SK-N-SH treated with all-trans-retinoic acid at 6 μM for 48 hours (cell line): ENCODE measurements at regions not wholly inside any gene's neighbourhood (a gene's known extent, or its start where the extent isn't known, plus 50 kb on each side); places are given as distances from the start of the nearest gene placed in this dataset.

Experiments
- ATAC-seq: fragments of 200-7000 bp; cut with Tn5 transposase; 3 replicates; pipeline ENCODE4 v1.9.1; 2020; ENCODE audit warnings: mild to moderate bottlenecking, moderate library complexity
- ARNTL ChIP-seq: fragments of 450-650 bp; formaldehyde crosslinking; IDR thresholded peaks from 2 replicates; pipeline ENCODE4 v1.5.0; 2020; ENCODE audit warnings: low read depth, mild to moderate bottlenecking, moderate library complexity, borderline replicate concordance
- BACH2 ChIP-seq: fragments of 250-450 bp; sonication (Bioruptor Pico); IDR thresholded peaks from 2 replicates; pipeline ENCODE4 v1.9.0; 2021; ENCODE audit warnings: mild to moderate bottlenecking, borderline replicate concordance
- CSDC2 ChIP-seq: fragments of 250-450 bp; sonication (Bioruptor Pico); IDR thresholded peaks from 2 replicates; pipeline ENCODE4 v1.5.0; 2020; ENCODE audit warnings: mild to moderate bottlenecking, moderate library complexity
- ESRRG ChIP-seq: fragments of 250-450 bp; sonication (Bioruptor Pico); IDR thresholded peaks from 2 replicates; pipeline ENCODE4 v1.6.1; 2021; ENCODE audit warnings: mild to moderate bottlenecking
- GLIS3 ChIP-seq: fragments of 250-450 bp; sonication (Bioruptor Pico); IDR thresholded peaks from 2 replicates; pipeline ENCODE4 v1.5.0; 2020; ENCODE audit warnings: mild to moderate bottlenecking, moderate library complexity
- ISL1 ChIP-seq: fragments of 250-450 bp; sonication (Bioruptor Pico); IDR thresholded peaks from 2 replicates; pipeline ENCODE4 v2.1.2; 2022; ENCODE audit warnings: mild to moderate bottlenecking, moderate library complexity
- OSR1 ChIP-seq: fragments of 250-450 bp; sonication (Bioruptor Pico); IDR thresholded peaks from 2 replicates; pipeline ENCODE4 v1.8.0; 2022; ENCODE audit warnings: moderate library complexity, mild to moderate bottlenecking, inconsistent platforms
- PPARA ChIP-seq: fragments of 250-450 bp; sonication (Bioruptor Pico); IDR thresholded peaks from 2 replicates; pipeline ENCODE4 v1.5.0; 2020; ENCODE audit warnings: mild to moderate bottlenecking, borderline replicate concordance
- RARB ChIP-seq: fragments of 250-450 bp; sonication (Bioruptor Pico); IDR thresholded peaks from 2 replicates; pipeline ENCODE4 v1.8.0; 2021; ENCODE audit warnings: mild to moderate bottlenecking, moderate library complexity
- SNAI2 ChIP-seq: fragments of 250-450 bp; sonication (Bioruptor Pico); IDR thresholded peaks from 2 replicates; pipeline ENCODE4 v1.5.0; 2020; ENCODE audit warnings: mild to moderate bottlenecking, moderate library complexity
- TCF4 ChIP-seq: fragments of 250-450 bp; sonication (Bioruptor Pico); IDR thresholded peaks from 2 replicates; pipeline ENCODE4 v1.8.0; 2021; ENCODE audit warnings: mild to moderate bottlenecking, moderate library complexity, borderline replicate concordance
- TOX ChIP-seq: fragments of 250-450 bp; sonication (Bioruptor Pico); IDR thresholded peaks from 2 replicates; pipeline ENCODE4 v1.8.0; 2021; ENCODE audit warnings: mild to moderate bottlenecking, moderate library complexity, borderline replicate concordance
- ZC3H10 ChIP-seq: fragments of 250-450 bp; sonication (Bioruptor Pico); IDR thresholded peaks from 2 replicates; pipeline ENCODE4 v1.5.1; 2021; ENCODE audit warnings: mild to moderate bottlenecking, moderate library complexity
- ZFP3 ChIP-seq: fragments of 250-450 bp; sonication (Bioruptor Pico); IDR thresholded peaks from 2 replicates; pipeline ENCODE4 v1.5.0; 2020; ENCODE audit warnings: mild to moderate bottlenecking, moderate library complexity
- ZFP30 ChIP-seq: fragments of 450-650 bp; formaldehyde crosslinking; IDR thresholded peaks from 2 replicates; pipeline ENCODE4 v1.5.0; 2022; ENCODE audit warnings: mild to moderate bottlenecking, moderate library complexity
- ZNF565 ChIP-seq: fragments of 450-650 bp; formaldehyde crosslinking; conservative IDR thresholded peaks from 2 replicates; pipeline ENCODE4 v1.5.0; 2020; ENCODE audit warnings: low read depth, mild to moderate bottlenecking, moderate library complexity
- ZNF70 ChIP-seq: fragments of 450-650 bp; formaldehyde crosslinking; IDR thresholded peaks from 2 replicates; pipeline ENCODE4 v1.5.0; 2020; ENCODE audit warnings: mild to moderate bottlenecking, moderate library complexity
- ZNF8 ChIP-seq: fragments of 450-650 bp; formaldehyde crosslinking; IDR thresholded peaks from 2 replicates; pipeline ENCODE4 v1.5.0; 2020; ENCODE audit warnings: mild to moderate bottlenecking, moderate library complexity
- TF ChIP-seq, protein P1 (sequence below): fragments of 250-450 bp; sonication (Bioruptor Pico); IDR thresholded peaks from 2 replicates; pipeline ENCODE4 v1.5.1; 2020; ENCODE audit warnings: low read depth, mild to moderate bottlenecking, moderate library complexity
- TF ChIP-seq, protein P2 (sequence below): fragments of 250-450 bp; sonication (Bioruptor Pico); IDR thresholded peaks from 2 replicates; pipeline ENCODE4 v1.5.0; 2020; ENCODE audit warnings: mild to moderate bottlenecking, moderate library complexity
- TF ChIP-seq, protein P3 (sequence below): fragments of 250-450 bp; sonication (Bioruptor Pico); IDR thresholded peaks from 2 replicates; pipeline ENCODE4 v1.8.0; 2020; ENCODE audit warnings: mild to moderate bottlenecking, moderate library complexity, borderline replicate concordance
- TF ChIP-seq, protein P4 (sequence below): fragments of 250-450 bp; sonication (Bioruptor Pico); IDR thresholded peaks from 2 replicates; pipeline ENCODE4 v1.8.0; 2021; ENCODE audit warnings: low read depth, mild to moderate bottlenecking, moderate library complexity, borderline replicate concordance

DNA sequence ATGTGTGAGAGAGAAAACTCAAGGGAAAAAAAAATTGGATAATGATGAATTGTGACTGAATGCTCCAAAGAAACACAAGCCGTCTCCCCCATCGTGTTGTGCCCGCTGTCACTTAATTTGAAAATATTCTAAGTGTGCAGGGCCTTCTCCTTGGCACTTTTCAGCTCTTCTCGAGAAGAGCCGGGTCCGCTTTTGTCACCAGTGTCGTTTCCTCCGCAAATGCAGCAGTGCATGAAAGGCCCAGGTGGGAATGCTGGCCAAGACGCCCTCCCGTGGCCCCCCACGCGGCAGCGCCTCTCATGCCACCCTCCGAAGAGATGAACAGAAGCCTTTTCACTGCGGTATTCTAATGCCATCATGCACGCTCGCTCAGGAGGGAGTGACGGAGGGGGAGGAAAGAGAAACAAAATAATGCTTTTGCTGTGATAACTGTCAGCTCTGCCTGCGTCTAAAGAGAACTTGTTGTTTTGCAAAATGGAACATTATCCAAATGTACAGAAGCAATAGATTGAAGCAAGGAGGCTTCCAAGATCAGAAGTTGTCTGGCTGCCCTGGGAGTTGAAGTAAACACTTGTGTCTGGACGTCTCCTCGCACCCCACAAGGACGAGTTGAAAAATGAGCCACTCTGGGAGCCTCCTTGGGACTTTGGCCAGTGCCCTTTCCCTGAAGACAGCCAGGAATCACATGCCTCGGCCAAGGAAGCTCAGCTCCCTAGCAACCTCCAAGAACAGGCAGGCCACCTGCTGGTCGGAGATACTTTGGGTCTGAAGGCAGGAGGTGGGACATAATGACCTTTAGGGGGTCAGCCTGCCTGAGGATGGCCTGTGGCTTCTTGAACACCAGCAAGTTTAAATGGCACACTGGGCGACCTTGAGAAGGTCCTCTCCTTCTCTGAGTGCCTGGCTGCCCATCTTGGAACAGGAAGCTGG, 166.1 kb upstream of the ZC3H12A start:
- ATAC-seq = no peak
- TF ChIP-seq, protein P1, sequence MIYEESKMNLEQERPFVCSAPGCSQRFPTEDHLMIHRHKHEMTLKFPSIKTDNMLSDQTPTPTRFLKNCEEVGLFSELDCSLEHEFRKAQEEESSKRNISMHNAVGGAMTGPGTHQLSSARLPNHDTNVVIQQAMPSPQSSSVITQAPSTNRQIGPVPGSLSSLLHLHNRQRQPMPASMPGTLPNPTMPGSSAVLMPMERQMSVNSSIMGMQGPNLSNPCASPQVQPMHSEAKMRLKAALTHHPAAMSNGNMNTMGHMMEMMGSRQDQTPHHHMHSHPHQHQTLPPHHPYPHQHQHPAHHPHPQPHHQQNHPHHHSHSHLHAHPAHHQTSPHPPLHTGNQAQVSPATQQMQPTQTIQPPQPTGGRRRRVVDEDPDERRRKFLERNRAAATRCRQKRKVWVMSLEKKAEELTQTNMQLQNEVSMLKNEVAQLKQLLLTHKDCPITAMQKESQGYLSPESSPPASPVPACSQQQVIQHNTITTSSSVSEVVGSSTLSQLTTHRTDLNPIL (CRISPR knock-in tag) = no peak
- TF ChIP-seq ISL1 (CRISPR knock-in tag) = no peak
- no peak for TF ChIP-seq TOX (CRISPR knock-in tag)
- no peak for TF ChIP-seq ZNF8 (CRISPR knock-in tag)
- no peak for TF ChIP-seq ARNTL (CRISPR knock-in tag)
- TF ChIP-seq CSDC2 (CRISPR knock-in tag) = no peak
- no peak for TF ChIP-seq GLIS3 (CRISPR knock-in tag)
- no peak for TF ChIP-seq SNAI2
- TF ChIP-seq RARB (CRISPR knock-in tag) = no peak
- TF ChIP-seq PPARA = no peak
- TF ChIP-seq OSR1 (CRISPR knock-in tag) = no peak
- TF ChIP-seq TCF4 = no peak

DNA sequence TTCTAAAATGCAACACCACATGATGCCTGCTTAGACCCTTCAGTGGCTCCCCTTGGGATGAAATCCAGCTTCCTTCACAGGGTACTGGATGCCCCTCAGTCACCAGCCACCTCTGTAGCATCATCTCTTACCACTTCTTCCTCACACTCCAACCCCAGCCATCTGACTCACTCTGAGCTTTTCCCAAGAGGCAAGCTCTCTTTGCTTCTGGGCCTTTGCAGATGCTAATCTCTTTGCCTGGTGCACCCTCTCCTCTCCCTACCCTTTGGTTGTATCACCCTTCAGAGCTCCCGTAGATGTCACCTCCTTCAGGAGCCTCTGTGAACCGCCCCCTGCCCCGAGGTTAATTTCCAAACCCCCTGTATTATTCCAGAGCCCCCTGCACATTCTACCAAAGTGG, 164.8 kb upstream of the ZC3H12A start:
- no peak for ATAC-seq
- TF ChIP-seq SNAI2 (no peak), ESRRG (CRISPR knock-in tag) (no peak), ZC3H10 (no peak), GLIS3 (CRISPR knock-in tag) (no peak), PPARA (no peak), RARB (CRISPR knock-in tag) (no peak), TCF4 (no peak), OSR1 (CRISPR knock-in tag) (no peak), ZNF565 (CRISPR knock-in tag) (no peak), TOX (CRISPR knock-in tag) (no peak), ZFP30 (CRISPR knock-in tag) (no peak), ISL1 (CRISPR knock-in tag) (no peak), CSDC2 (CRISPR knock-in tag) (no peak), ZFP3 (no peak)
- TF ChIP-seq, protein P1 (CRISPR knock-in tag) = no peak
- TF ChIP-seq, protein P2, sequence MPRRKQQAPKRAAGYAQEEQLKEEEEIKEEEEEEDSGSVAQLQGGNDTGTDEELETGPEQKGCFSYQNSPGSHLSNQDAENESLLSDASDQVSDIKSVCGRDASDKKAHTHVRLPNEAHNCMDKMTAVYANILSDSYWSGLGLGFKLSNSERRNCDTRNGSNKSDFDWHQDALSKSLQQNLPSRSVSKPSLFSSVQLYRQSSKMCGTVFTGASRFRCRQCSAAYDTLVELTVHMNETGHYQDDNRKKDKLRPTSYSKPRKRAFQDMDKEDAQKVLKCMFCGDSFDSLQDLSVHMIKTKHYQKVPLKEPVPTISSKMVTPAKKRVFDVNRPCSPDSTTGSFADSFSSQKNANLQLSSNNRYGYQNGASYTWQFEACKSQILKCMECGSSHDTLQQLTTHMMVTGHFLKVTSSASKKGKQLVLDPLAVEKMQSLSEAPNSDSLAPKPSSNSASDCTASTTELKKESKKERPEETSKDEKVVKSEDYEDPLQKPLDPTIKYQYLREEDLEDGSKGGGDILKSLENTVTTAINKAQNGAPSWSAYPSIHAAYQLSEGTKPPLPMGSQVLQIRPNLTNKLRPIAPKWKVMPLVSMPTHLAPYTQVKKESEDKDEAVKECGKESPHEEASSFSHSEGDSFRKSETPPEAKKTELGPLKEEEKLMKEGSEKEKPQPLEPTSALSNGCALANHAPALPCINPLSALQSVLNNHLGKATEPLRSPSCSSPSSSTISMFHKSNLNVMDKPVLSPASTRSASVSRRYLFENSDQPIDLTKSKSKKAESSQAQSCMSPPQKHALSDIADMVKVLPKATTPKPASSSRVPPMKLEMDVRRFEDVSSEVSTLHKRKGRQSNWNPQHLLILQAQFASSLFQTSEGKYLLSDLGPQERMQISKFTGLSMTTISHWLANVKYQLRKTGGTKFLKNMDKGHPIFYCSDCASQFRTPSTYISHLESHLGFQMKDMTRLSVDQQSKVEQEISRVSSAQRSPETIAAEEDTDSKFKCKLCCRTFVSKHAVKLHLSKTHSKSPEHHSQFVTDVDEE (CRISPR knock-in tag) = no peak
- TF ChIP-seq, protein P3, sequence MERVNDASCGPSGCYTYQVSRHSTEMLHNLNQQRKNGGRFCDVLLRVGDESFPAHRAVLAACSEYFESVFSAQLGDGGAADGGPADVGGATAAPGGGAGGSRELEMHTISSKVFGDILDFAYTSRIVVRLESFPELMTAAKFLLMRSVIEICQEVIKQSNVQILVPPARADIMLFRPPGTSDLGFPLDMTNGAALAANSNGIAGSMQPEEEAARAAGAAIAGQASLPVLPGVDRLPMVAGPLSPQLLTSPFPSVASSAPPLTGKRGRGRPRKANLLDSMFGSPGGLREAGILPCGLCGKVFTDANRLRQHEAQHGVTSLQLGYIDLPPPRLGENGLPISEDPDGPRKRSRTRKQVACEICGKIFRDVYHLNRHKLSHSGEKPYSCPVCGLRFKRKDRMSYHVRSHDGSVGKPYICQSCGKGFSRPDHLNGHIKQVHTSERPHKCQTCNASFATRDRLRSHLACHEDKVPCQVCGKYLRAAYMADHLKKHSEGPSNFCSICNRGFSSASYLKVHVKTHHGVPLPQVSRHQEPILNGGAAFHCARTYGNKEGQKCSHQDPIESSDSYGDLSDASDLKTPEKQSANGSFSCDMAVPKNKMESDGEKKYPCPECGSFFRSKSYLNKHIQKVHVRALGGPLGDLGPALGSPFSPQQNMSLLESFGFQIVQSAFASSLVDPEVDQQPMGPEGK (CRISPR knock-in tag) = no peak
- TF ChIP-seq, protein P4, sequence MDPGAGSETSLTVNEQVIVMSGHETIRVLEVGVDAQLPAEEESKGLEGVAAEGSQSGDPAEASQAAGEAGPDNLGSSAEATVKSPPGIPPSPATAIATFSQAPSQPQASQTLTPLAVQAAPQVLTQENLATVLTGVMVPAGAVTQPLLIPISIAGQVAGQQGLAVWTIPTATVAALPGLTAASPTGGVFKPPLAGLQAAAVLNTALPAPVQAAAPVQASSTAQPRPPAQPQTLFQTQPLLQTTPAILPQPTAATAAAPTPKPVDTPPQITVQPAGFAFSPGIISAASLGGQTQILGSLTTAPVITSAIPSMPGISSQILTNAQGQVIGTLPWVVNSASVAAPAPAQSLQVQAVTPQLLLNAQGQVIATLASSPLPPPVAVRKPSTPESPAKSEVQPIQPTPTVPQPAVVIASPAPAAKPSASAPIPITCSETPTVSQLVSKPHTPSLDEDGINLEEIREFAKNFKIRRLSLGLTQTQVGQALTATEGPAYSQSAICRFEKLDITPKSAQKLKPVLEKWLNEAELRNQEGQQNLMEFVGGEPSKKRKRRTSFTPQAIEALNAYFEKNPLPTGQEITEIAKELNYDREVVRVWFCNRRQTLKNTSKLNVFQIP (CRISPR knock-in tag) = no peak

DNA sequence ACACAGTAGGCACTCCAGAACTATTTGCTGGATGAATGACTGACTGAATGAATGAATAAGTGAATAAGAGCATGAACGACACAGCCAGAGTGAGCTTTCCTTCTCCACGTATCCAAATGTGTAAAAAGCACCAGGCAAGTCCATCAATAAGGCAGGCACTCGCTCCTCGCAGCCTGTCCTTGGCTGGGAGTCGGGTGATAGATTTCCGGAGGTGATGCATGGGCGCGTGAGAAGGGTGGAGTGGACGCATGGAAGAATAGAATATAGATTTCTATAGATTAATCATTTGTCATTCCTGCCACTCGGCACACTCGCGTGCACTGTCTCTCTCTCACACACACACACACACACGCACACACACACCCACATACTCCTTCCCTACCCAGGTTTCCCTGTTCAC, 164.3 kb upstream of the ZC3H12A start:
- no peak for ATAC-seq
- TF ChIP-seq ZFP3 (no peak), OSR1 (CRISPR knock-in tag) (no peak), GLIS3 (CRISPR knock-in tag) (no peak), ZFP30 (CRISPR knock-in tag) (no peak), ISL1 (CRISPR knock-in tag) (no peak), ZNF70 (CRISPR knock-in tag) (no peak), TOX (CRISPR knock-in tag) (no peak), ARNTL (CRISPR knock-in tag) (no peak), RARB (CRISPR knock-in tag) (no peak), ESRRG (CRISPR knock-in tag) (no peak), PPARA (no peak), BACH2 (CRISPR knock-in tag) (no peak)
- TF ChIP-seq, protein P4 (CRISPR knock-in tag) = no peak
- TF ChIP-seq, protein P2 (CRISPR knock-in tag) = no peak
